WTC11 (cell line): ENCODE measurements at regions not wholly inside any gene's neighbourhood (a gene's known extent, or its start where the extent isn't known, plus 50 kb on each side); places are given as distances from the start of the nearest gene placed in this dataset.

ENCODE experiments used
- CREB1 ChIP-seq: sonication (generic); formaldehyde crosslinking; IDR thresholded peaks from 2 replicates; pipeline ENCODE4 v1.8.0; 2023; ENCODE audit warnings: mild to moderate bottlenecking, missing genetic modification reagents
- JUN ChIP-seq: sonication (generic); formaldehyde crosslinking; IDR thresholded peaks from 2 replicates; pipeline ENCODE4 v1.8.0; 2023; ENCODE audit warnings: mild to moderate bottlenecking, missing genetic modification reagents
- ZNF138 ChIP-seq: sonication (generic); formaldehyde crosslinking; conservative IDR thresholded peaks from 2 replicates; pipeline ENCODE4 v1.8.1; 2022; ENCODE audit warnings: mild to moderate bottlenecking, moderate library complexity, missing genetic modification reagents
- TF ChIP-seq, protein P1 (sequence below): fragments of 200-600 bp; IDR thresholded peaks from 2 replicates; pipeline ENCODE4 v1.8.0; 2022; ENCODE audit warnings: antibody characterized with exemption
- TF ChIP-seq, protein P2 (sequence below): sonication (generic); formaldehyde crosslinking; conservative IDR thresholded peaks from 2 replicates; pipeline ENCODE4 v1.8.1; 2023; ENCODE audit warnings: mild to moderate bottlenecking, low read depth, missing genetic modification reagents, moderate library complexity
- TF ChIP-seq, protein P3 (sequence below): sonication (generic); formaldehyde crosslinking; IDR thresholded peaks from 2 replicates; pipeline ENCODE4 v1.8.1; 2023; ENCODE audit warnings: mild to moderate bottlenecking, missing genetic modification reagents, moderate library complexity

DNA sequence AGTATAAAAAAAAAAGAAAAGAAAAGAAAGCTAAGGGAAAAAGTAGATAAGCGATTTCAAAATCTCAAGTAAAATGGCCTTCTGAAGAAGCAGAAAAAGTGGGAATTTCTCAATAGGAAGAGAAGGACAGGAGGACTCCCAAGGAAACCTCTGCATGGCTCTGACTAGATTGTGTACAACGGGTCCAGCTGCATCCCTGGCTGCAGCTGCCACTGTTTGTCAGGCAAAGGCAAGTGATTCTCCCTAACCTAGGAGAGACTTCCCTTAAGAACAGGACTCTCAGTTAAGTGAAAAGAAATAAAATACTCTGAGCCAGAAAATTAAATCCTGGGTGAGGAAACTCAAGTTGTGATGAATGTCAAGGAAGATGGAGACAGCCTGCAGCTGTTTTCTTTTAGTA, 298.6 kb upstream of the KIAA1217 start:
- TF ChIP-seq, protein P1, sequence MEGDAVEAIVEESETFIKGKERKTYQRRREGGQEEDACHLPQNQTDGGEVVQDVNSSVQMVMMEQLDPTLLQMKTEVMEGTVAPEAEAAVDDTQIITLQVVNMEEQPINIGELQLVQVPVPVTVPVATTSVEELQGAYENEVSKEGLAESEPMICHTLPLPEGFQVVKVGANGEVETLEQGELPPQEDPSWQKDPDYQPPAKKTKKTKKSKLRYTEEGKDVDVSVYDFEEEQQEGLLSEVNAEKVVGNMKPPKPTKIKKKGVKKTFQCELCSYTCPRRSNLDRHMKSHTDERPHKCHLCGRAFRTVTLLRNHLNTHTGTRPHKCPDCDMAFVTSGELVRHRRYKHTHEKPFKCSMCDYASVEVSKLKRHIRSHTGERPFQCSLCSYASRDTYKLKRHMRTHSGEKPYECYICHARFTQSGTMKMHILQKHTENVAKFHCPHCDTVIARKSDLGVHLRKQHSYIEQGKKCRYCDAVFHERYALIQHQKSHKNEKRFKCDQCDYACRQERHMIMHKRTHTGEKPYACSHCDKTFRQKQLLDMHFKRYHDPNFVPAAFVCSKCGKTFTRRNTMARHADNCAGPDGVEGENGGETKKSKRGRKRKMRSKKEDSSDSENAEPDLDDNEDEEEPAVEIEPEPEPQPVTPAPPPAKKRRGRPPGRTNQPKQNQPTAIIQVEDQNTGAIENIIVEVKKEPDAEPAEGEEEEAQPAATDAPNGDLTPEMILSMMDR: no peak
- TF ChIP-seq ZNF138: no peak
- TF ChIP-seq JUN (CRISPR knock-in tag): no peak
- TF ChIP-seq, protein P2, sequence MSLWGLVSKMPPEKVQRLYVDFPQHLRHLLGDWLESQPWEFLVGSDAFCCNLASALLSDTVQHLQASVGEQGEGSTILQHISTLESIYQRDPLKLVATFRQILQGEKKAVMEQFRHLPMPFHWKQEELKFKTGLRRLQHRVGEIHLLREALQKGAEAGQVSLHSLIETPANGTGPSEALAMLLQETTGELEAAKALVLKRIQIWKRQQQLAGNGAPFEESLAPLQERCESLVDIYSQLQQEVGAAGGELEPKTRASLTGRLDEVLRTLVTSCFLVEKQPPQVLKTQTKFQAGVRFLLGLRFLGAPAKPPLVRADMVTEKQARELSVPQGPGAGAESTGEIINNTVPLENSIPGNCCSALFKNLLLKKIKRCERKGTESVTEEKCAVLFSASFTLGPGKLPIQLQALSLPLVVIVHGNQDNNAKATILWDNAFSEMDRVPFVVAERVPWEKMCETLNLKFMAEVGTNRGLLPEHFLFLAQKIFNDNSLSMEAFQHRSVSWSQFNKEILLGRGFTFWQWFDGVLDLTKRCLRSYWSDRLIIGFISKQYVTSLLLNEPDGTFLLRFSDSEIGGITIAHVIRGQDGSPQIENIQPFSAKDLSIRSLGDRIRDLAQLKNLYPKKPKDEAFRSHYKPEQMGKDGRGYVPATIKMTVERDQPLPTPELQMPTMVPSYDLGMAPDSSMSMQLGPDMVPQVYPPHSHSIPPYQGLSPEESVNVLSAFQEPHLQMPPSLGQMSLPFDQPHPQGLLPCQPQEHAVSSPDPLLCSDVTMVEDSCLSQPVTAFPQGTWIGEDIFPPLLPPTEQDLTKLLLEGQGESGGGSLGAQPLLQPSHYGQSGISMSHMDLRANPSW (CRISPR knock-in tag): no peak
- TF ChIP-seq CREB1: no peak
- TF ChIP-seq, protein P3, sequence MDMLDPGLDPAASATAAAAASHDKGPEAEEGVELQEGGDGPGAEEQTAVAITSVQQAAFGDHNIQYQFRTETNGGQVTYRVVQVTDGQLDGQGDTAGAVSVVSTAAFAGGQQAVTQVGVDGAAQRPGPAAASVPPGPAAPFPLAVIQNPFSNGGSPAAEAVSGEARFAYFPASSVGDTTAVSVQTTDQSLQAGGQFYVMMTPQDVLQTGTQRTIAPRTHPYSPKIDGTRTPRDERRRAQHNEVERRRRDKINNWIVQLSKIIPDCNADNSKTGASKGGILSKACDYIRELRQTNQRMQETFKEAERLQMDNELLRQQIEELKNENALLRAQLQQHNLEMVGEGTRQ (CRISPR knock-in tag): no peak
